ENCODE measurements at regions not wholly inside any gene's neighbourhood (a gene's known extent, or its start where the extent isn't known, plus 50 kb on each side); places are given as distances from the start of the nearest gene placed in this dataset.
"Not testable (repeated sequence)": the region's sequence is repeated elsewhere in the genome, so short reads cannot be mapped to it uniquely, and the experiment has no call there.

DNA sequence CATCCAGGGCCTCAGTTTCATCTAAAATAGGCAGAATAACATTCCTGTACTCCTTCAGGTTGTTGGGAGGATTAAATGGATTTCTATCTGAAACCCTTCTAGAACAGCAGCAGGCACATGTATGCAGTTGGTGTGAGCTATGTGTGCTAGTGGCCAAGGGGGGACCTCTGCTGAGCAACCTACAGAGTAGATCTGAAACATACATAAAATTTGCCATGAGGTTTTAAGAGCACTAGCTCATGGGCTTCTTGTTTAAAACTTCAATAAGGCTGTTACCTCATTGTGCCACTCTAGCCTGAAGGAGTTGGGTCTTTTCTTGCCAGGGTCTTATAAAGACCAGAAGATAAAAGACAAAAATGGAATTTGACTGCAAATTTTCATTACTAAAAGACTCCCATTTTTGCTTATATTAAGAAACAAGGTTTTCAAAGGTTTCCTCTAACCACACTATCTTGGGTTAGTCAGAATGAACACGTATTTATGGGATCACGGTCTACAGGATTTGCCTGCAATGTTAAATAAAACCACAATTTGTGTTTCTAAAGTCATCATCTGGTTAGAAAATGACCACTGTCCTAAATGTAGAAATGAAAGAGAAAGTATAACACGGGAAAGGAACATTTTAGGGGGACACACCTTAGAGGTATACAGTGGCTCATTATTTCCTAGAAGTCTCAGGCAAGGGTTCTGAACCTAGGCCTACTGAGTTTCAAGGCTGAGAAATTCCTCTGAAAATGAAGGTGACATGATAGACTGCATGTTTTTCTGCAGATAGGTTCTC lies 144.9 kb upstream of the OLIG3 start:
- no peak for DNase-seq
- no peaks in the 10 kb centered on the region for H3K27me3 ChIP-seq (ENCODE audit: control insufficient read depth, insufficient read depth, low read length)
- no peaks in the 10 kb centered on the region for H3K36me3 ChIP-seq (replicated peaks; ENCODE audit: control insufficient read depth, insufficient read depth, low read length)
- no peak overlapping the region for H3K4me3 ChIP-seq (ENCODE audit: insufficient read depth, low read depth, low read length)

DNA sequence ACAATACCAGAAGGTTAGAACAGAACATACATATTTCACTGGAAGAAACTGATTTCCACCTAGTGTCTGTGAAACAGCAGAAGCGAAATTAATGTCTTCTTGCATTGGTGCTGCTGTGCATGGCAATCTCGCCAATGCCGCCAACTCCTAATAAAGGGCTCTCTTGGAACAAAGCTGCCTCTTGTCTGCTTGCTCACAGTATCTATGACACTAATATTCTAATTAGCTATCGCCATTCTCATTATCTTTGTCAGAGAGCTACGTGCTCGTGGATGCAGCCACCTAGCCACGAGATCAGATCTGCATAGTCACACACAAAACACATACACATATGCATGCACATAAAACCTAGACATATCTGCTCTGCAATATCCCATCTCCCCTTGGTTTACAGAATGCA lies 145.9 kb upstream of the OLIG3 start:
- Histone ChIP-seq H3K27me3 (ENCODE audit: control insufficient read depth, insufficient read depth, low read length) (no peaks in the 10 kb centered on the region), H3K36me3 (replicated peaks; ENCODE audit: control insufficient read depth, insufficient read depth, low read length) (no peaks in the 10 kb centered on the region), H3K4me3 (ENCODE audit: insufficient read depth, low read depth, low read length) (no peak overlapping the region)
- DNase-seq: no peak

DNA sequence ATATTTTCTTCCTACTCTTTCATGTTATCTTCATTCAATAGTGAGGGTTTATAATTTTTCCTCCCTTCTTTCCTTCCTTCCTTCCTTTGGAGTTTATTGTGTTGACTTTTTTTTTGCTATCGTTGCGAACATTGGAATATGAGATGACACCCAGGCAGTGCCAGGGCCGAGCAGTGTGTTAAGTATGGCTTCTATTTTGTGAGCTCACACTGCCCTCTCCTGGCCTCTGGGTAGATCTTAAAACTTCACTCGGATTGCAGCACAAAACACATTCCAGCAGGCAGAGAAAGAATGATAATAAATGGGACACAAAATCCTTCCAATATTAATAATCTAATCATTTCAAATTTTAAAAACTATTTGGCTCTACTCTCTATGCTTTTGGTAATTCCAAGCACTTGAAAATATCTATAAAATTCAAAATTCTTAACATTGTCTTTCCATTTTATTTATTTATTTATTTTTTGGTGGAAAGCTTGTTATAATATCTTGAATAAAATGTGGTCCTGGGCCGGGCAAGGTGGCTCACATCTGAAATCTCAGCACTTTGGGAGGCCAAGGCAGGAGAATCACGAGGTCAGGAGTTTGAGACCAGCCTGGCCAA lies 147.4 kb upstream of the OLIG3 start:
- no peaks in the 10 kb centered on the region for H3K27me3 ChIP-seq (ENCODE audit: control insufficient read depth, insufficient read depth, low read length)

DNA sequence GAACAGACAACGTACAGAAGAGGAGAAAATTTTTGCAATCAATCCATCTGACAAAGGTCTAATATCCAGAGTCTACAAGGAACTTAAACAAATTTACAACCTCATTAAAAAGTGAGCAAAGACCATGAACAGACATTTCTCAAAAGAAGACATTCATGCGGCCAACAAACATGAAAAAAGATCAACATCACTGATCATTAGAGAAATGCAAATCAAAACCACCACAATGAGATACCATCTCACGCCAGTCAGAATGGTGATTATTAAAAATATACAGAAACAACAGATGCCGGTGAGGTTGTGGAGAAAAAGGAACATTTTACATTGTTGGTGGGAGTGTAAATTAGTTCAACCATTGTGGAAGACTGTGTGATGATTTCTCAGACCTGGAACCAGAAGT lies 149.0 kb upstream of the OLIG3 start:
- DNase-seq; H3K4me3 ChIP-seq (ENCODE audit: insufficient read depth, low read depth, low read length); H3K36me3 ChIP-seq (replicated peaks; ENCODE audit: control insufficient read depth, insufficient read depth, low read length); H3K27me3 ChIP-seq (ENCODE audit: control insufficient read depth, insufficient read depth, low read length): not testable (repeated sequence)

More for the DNA sequence above, 147.4 kb upstream of the OLIG3 start:
- no peak overlapping the region for H3K4me3 ChIP-seq (ENCODE audit: insufficient read depth, low read depth, low read length)
- H3K36me3 ChIP-seq (replicated peaks; ENCODE audit: control insufficient read depth, insufficient read depth, low read length): no peaks in the 10 kb centered on the region
- DNase-seq: peak; percentile 48

DNA sequence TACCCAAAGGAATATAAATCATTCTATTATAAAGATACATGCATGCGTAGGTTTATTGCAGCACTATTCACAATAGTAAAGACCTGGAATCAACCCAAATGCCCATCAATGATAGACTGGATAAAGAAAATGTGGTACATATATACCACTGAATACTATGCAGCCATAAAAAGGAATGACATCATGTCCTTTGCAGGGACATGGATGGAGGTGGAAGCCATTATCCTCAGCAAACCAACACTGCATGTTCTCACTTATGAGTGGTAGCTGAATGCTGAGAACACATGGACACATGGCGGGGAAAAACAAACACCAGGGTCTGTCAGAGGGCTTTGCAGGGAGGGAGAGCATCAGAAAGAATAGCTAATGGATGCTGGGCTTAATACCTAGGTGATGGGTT lies 149.4 kb upstream of the OLIG3 start:
- H3K4me3 ChIP-seq (ENCODE audit: insufficient read depth, low read depth, low read length); H3K36me3 ChIP-seq (replicated peaks; ENCODE audit: control insufficient read depth, insufficient read depth, low read length); DNase-seq; H3K27me3 ChIP-seq (ENCODE audit: control insufficient read depth, insufficient read depth, low read length): not testable (repeated sequence)

DNA sequence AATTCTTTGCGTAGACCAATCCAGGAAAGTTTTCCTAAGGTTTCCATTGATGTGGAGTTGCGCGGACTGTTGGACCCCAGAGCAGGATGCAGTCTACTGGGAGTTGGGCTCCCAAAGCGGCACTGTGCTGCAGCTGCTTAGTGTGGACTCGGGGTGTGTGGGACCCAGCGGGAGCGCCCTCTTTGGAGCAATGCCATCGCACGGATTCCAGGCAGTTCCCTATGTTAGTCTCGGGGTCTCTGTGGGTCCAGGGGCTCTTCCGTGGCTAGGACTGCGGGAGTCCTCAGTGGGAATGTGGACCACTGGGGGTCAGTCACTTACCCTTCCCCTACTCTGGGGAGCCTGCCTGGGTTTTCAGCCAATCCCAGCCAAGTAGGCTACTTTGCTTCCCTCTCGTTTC lies 151.7 kb upstream of the OLIG3 start:
- Histone ChIP-seq H3K4me3 (ENCODE audit: insufficient read depth, low read depth, low read length) (no peak overlapping the region), H3K36me3 (replicated peaks; ENCODE audit: control insufficient read depth, insufficient read depth, low read length) (no peaks in the 10 kb centered on the region), H3K27me3 (ENCODE audit: control insufficient read depth, insufficient read depth, low read length) (no peaks in the 10 kb centered on the region)
- DNase-seq: no peak

DNA sequence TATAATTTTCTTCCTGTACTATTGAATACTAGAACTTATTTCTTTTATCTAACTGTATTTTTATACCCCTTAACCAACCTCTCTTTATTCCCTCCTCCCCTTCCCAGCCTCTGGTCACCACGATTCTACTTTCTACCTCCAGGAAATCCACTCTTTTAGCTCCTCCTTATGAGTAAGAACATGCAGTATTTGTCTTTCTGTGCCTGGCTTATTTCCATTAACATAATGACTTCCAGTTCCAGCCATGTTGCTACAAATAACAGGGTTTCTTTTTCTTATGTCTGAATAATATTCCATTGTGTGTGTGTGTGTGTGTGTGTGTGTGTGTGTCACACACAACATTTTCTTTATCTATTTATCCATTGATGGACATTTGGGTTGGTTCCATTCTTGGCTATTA lies 152.3 kb upstream of the OLIG3 start:
- no peak for DNase-seq

DNA sequence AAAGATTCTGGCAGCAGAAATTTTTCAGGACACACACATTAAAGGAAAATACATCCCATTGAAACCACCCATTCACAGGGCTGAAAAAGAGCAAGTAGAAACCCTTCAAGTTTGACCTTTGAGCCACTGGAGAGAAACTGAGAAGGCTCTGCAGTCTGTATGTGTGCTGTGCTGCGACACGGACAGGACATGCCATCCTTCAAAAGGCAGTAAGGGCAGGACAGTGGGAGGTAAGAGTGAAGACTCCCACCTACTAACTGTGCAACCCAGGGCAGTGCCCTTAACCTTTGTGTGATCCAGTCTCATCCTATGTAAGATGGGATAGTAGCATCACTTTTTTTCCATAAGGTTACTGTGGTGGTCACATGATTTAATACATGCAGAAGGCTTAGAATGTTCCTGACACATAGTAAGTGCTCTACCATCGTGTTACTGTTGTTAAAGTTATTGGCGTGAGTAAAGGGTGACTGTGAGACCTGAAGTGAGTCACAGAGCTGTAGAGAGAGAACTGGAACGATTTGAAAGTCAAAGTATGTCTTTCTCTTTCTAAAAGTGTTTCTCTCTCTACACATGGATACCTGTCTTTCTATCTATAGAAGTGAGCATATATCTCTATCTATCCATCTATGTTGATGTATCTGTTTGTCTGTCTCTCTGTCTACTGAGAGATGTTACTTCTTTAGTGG lies 153.7 kb upstream of the OLIG3 start:
- H3K4me3 ChIP-seq (ENCODE audit: insufficient read depth, low read depth, low read length): no peak overlapping the region
- DNase-seq: no peak
- no peaks in the 10 kb centered on the region for H3K27me3 ChIP-seq (ENCODE audit: control insufficient read depth, insufficient read depth, low read length)
- H3K36me3 ChIP-seq (replicated peaks; ENCODE audit: control insufficient read depth, insufficient read depth, low read length): no peaks in the 10 kb centered on the region

More for the DNA sequence above, 152.3 kb upstream of the OLIG3 start:
- Histone ChIP-seq H3K4me3 (ENCODE audit: insufficient read depth, low read depth, low read length) (no peak overlapping the region), H3K36me3 (replicated peaks; ENCODE audit: control insufficient read depth, insufficient read depth, low read length) (no peaks in the 10 kb centered on the region), H3K27me3 (ENCODE audit: control insufficient read depth, insufficient read depth, low read length) (no peaks in the 10 kb centered on the region)

DNA sequence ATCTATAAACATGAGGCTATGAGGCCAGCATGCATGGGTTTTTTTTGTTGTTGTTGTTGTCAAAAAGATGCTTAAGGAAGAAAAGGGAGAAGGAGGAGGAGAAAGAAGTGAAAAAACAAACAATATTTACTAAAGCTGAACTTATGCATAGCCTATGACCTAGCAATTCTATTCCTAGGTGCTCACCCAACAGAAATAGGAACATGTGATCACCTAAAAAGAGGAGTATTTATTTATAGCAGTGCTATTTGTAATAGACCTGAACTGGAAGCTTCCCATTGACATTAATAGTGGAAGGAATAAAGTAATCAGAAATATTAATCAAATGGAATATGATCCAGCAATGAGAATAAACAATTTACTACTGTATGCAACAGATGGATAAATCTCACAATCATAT lies 156.5 kb upstream of the OLIG3 start:
- Histone ChIP-seq H3K4me3 (ENCODE audit: insufficient read depth, low read depth, low read length) (no peak overlapping the region), H3K36me3 (replicated peaks; ENCODE audit: control insufficient read depth, insufficient read depth, low read length) (no peaks in the 10 kb centered on the region), H3K27me3 (ENCODE audit: control insufficient read depth, insufficient read depth, low read length) (no peaks in the 10 kb centered on the region)
- DNase-seq: no peak

DNA sequence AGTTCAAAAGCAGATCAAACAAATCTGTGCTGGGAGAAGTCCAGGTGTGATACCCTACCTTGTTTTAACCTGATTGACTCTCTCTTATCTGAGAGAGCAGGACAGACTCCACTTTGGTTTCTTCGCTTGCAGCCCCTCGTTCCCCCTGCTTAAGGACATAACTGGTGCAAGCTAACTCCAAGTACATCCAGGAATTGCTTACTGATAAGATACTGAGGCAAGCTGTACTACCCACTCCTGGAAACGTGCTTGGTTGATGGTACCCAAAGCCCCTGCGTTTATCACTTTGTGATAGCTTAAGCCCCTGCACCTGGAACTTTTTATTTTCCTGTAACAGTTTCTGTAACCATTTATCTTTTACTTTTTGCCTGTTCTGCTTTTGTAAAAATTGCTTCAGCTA lies 157.0 kb upstream of the OLIG3 start:
- H3K4me3 ChIP-seq (ENCODE audit: insufficient read depth, low read depth, low read length): no peak overlapping the region
- H3K36me3 ChIP-seq (replicated peaks; ENCODE audit: control insufficient read depth, insufficient read depth, low read length): no peaks in the 10 kb centered on the region
- DNase-seq: no peak

DNA sequence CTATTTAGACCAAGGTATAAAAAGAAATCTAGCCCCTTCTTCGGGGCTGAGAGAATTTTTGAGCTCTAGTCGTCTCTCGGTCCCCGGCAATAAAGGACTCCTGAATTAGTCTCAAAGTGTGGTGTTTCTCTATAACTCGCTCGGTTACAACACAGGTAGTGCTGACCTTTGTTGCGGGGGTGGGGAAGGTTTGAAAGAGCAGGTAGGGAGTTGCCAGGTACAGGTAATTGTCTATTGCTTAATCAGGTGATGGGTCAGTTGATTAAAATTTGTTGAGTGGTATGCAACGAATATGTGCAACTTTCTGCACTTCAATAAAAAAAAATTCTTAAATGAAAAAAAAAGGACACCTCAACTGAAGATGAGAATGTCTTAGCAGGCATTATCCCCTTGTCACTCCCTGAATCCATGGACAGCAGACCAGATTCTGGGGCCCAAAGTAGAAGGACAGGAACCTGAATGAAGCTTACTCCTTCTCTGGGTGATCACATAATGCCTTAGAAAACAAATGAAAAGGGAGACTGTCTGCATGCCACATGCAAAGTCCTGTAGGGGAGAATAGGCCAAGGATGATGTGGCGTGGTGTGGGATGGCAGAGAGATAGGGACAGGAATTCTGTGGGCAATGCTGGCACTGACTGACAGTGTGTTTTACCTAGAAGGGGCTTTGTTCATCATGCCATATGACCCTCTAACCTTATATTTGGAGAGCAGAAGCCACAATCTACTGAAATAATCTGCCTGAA lies 157.6 kb upstream of the OLIG3 start:
- Histone ChIP-seq H3K27me3 (ENCODE audit: control insufficient read depth, insufficient read depth, low read length) (no peaks in the 10 kb centered on the region), H3K36me3 (replicated peaks; ENCODE audit: control insufficient read depth, insufficient read depth, low read length) (no peaks in the 10 kb centered on the region), H3K4me3 (ENCODE audit: insufficient read depth, low read depth, low read length) (no peak overlapping the region)
- DNase-seq: no peak

More for the DNA sequence above, 157.0 kb upstream of the OLIG3 start:
- no peaks in the 10 kb centered on the region for H3K27me3 ChIP-seq (ENCODE audit: control insufficient read depth, insufficient read depth, low read length)

DNA sequence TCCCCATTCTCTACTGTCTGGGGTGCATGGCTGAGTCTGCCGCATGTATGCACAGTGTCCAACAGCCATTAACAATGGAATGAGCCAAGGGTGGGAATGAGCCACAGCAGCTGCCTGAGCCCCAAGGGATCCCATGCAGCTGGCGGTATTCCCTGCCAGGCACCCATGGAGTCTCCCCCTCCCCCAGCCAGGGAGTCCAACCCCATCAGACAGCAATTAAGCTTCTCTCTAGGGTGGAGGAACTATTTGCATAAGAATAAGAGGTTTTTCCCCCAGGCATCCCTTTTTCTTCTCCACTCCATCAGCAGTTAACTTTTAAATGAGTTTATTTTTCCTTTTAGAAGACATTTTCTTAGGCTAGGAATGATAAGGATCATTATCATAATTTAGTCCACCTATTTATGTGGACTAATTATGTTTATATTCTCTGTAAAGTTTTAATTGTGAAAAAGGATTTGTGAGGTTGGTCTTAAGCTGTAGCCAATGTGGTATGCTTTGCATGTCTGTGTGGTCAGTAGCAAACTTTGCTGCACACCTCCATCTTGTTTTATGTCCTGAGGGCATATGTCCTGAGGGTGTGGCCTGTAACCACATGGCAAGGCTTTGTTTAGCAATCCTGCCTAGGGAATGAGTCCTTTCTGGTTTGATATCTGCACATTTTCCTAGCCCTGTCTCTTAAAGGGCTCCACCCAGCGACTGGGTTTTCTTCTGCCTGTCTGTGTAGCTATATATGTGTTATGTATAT lies 158.9 kb upstream of the OLIG3 start:
- Histone ChIP-seq H3K27me3 (ENCODE audit: control insufficient read depth, insufficient read depth, low read length) (no peaks in the 10 kb centered on the region), H3K4me3 (ENCODE audit: insufficient read depth, low read depth, low read length) (no peak overlapping the region), H3K36me3 (replicated peaks; ENCODE audit: control insufficient read depth, insufficient read depth, low read length) (no peaks in the 10 kb centered on the region)
- DNase-seq: no peak

DNA sequence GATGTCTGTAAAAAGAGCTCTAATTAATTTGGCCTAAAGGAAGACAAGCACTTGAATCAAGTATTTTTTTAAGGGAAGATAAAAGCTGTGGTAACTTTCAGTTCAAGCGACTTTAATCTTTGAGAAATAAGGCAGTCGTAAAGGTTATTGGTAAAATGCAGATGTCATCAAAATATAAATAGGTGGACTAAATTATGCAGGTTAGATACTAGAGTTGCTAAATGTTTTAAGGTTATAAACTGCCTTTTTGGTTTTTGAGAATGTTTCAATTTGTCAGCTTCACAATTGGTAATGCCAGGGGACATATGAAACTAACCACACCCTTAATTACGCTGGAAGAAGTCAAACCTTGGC lies 159.5 kb upstream of the OLIG3 start:
- no peaks in the 10 kb centered on the region for H3K36me3 ChIP-seq (replicated peaks; ENCODE audit: control insufficient read depth, insufficient read depth, low read length)
- DNase-seq: no peak
- H3K4me3 ChIP-seq (ENCODE audit: insufficient read depth, low read depth, low read length): no peak overlapping the region
- H3K27me3 ChIP-seq (ENCODE audit: control insufficient read depth, insufficient read depth, low read length): no peaks in the 10 kb centered on the region

DNA sequence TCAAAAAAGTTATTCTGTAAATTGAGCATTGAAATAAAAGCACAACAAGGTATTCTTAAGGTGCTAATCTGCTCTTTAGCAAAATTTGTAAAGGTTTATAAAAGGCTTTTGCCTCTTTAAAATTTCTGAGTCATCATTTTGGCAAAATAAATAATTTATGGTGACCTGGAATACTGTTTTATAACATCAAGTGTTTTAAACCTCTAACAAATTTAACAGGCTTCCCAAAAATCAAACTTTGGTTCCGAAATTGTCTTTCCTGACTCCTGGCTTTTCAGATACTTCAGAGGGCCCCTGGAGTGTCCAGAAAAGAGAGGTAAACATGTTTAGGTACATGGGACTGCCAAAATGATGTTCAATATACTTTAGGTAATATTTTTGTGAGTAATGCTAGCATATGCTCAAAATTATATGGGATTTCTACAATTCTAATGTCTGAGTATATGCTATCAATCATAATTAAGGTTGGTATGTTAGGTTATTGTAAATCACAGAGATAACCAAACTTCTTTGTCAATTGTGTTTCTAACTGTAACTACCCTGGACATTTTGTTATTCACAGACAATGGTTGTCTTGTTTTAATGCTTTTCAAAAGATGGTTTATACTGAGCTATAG lies 160.3 kb upstream of the OLIG3 start:
- H3K27me3 ChIP-seq (ENCODE audit: control insufficient read depth, insufficient read depth, low read length): no peaks in the 10 kb centered on the region

More for the DNA sequence above, 160.3 kb upstream of the OLIG3 start:
- Histone ChIP-seq H3K4me3 (ENCODE audit: insufficient read depth, low read depth, low read length) (no peak overlapping the region), H3K36me3 (replicated peaks; ENCODE audit: control insufficient read depth, insufficient read depth, low read length) (no peaks in the 10 kb centered on the region)
- no peak for DNase-seq
